ENCODE measurements at regions not wholly inside any gene's neighbourhood (a gene's known extent, or its start where the extent isn't known, plus 50 kb on each side); places are given as distances from the start of the nearest gene placed in this dataset.

DNA sequence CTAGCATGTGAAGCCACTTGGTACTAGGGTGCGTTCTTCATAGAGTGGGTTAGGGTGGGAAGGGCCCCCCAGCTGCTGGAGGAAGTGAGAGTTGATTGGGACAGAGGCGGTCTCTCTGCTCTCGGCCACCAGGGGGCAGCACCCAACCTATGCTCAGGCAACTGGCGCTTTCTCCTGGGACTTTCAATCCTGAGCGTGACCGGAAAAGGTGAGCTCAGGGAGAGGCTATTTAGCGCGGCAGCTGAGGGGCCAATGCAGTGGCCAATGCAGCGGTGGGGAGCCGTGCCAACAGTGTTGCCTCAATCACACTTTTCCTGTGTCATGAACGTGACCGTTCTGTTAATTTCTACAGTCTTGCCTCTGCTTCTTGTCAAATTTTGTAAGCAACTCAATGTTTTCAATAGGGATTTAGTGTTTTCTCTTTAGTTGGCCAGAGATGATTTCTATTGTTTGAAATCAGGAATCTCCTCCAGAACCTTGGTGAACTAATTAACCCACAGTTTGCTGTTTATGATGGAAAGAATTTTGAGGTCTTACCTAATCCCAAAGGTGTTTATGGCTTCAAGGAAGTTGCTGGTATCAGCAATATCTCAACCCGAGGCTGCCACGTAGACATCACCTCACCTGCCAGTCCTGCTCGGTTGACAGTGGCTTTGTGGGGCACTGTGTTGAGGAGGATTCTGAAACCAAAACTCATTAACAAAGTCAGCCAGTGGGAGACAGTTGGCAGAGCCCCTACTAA lies 67.9 kb upstream of the PDZD8 start (continued):
- no peak for TF ChIP-seq ZNF615 (CRISPR knock-in tag; IDR thresholded peaks at IDR 0.05; ENCODE audit: borderline replicate concordance)
- TF ChIP-seq, protein P1, sequence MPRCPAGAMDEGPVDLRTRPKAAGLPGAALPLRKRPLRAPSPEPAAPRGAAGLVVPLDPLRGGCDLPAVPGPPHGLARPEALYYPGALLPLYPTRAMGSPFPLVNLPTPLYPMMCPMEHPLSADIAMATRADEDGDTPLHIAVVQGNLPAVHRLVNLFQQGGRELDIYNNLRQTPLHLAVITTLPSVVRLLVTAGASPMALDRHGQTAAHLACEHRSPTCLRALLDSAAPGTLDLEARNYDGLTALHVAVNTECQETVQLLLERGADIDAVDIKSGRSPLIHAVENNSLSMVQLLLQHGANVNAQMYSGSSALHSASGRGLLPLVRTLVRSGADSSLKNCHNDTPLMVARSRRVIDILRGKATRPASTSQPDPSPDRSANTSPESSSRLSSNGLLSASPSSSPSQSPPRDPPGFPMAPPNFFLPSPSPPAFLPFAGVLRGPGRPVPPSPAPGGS (CRISPR knock-in tag; IDR thresholded peaks at IDR 0.05): no peak
- no peak for TF ChIP-seq ZNF317 (CRISPR knock-in tag; IDR thresholded peaks at IDR 0.05)
- TF ChIP-seq TEAD2 (CRISPR knock-in tag; IDR thresholded peaks at IDR 0.05): no peak
- TF ChIP-seq, protein P2, sequence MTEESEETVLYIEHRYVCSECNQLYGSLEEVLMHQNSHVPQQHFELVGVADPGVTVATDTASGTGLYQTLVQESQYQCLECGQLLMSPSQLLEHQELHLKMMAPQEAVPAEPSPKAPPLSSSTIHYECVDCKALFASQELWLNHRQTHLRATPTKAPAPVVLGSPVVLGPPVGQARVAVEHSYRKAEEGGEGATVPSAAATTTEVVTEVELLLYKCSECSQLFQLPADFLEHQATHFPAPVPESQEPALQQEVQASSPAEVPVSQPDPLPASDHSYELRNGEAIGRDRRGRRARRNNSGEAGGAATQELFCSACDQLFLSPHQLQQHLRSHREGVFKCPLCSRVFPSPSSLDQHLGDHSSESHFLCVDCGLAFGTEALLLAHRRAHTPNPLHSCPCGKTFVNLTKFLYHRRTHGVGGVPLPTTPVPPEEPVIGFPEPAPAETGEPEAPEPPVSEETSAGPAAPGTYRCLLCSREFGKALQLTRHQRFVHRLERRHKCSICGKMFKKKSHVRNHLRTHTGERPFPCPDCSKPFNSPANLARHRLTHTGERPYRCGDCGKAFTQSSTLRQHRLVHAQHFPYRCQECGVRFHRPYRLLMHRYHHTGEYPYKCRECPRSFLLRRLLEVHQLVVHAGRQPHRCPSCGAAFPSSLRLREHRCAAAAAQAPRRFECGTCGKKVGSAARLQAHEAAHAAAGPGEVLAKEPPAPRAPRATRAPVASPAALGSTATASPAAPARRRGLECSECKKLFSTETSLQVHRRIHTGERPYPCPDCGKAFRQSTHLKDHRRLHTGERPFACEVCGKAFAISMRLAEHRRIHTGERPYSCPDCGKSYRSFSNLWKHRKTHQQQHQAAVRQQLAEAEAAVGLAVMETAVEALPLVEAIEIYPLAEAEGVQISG (CRISPR knock-in tag; IDR thresholded peaks at IDR 0.05): peak; percentile 69
- TF ChIP-seq TMF1 (CRISPR knock-in tag; IDR thresholded peaks at IDR 0.05; ENCODE audit: low read depth): no peak
- TF ChIP-seq ZNF432 (CRISPR knock-in tag; IDR thresholded peaks at IDR 0.05; ENCODE audit: borderline replicate concordance): no peak
- no peak for TF ChIP-seq AHR (CRISPR knock-in tag; IDR thresholded peaks at IDR 0.05)
- TF ChIP-seq DNMT1 (CRISPR knock-in tag; IDR thresholded peaks at IDR 0.05): peak; percentile 71; the same call in 1 of the 2 replicates
- peak; percentile 50 for TF ChIP-seq SMC3 (IDR thresholded peaks at IDR 0.05; ENCODE audit: low read length)
- TF ChIP-seq, protein P3, sequence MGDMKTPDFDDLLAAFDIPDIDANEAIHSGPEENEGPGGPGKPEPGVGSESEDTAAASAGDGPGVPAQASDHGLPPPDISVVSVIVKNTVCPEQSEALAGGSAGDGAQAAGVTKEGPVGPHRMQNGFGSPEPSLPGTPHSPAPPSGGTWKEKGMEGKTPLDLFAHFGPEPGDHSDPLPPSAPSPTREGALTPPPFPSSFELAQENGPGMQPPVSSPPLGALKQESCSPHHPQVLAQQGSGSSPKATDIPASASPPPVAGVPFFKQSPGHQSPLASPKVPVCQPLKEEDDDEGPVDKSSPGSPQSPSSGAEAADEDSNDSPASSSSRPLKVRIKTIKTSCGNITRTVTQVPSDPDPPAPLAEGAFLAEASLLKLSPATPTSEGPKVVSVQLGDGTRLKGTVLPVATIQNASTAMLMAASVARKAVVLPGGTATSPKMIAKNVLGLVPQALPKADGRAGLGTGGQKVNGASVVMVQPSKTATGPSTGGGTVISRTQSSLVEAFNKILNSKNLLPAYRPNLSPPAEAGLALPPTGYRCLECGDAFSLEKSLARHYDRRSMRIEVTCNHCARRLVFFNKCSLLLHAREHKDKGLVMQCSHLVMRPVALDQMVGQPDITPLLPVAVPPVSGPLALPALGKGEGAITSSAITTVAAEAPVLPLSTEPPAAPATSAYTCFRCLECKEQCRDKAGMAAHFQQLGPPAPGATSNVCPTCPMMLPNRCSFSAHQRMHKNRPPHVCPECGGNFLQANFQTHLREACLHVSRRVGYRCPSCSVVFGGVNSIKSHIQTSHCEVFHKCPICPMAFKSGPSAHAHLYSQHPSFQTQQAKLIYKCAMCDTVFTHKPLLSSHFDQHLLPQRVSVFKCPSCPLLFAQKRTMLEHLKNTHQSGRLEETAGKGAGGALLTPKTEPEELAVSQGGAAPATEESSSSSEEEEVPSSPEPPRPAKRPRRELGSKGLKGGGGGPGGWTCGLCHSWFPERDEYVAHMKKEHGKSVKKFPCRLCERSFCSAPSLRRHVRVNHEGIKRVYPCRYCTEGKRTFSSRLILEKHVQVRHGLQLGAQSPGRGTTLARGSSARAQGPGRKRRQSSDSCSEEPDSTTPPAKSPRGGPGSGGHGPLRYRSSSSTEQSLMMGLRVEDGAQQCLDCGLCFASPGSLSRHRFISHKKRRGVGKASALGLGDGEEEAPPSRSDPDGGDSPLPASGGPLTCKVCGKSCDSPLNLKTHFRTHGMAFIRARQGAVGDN (CRISPR knock-in tag; IDR thresholded peaks at IDR 0.05): peak; percentile 38; the same call in 1 of the 2 replicates
- TF ChIP-seq, protein P4, sequence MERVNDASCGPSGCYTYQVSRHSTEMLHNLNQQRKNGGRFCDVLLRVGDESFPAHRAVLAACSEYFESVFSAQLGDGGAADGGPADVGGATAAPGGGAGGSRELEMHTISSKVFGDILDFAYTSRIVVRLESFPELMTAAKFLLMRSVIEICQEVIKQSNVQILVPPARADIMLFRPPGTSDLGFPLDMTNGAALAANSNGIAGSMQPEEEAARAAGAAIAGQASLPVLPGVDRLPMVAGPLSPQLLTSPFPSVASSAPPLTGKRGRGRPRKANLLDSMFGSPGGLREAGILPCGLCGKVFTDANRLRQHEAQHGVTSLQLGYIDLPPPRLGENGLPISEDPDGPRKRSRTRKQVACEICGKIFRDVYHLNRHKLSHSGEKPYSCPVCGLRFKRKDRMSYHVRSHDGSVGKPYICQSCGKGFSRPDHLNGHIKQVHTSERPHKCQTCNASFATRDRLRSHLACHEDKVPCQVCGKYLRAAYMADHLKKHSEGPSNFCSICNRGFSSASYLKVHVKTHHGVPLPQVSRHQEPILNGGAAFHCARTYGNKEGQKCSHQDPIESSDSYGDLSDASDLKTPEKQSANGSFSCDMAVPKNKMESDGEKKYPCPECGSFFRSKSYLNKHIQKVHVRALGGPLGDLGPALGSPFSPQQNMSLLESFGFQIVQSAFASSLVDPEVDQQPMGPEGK (CRISPR knock-in tag; IDR thresholded peaks at IDR 0.05): 0 out of 2 replicates have a peak, but pooled peaks have one; percentile 14
- TF ChIP-seq, protein P5, sequence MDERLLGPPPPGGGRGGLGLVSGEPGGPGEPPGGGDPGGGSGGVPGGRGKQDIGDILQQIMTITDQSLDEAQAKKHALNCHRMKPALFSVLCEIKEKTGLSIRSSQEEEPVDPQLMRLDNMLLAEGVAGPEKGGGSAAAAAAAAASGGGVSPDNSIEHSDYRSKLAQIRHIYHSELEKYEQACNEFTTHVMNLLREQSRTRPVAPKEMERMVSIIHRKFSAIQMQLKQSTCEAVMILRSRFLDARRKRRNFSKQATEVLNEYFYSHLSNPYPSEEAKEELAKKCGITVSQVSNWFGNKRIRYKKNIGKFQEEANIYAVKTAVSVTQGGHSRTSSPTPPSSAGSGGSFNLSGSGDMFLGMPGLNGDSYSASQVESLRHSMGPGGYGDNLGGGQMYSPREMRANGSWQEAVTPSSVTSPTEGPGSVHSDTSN (CRISPR knock-in tag; IDR thresholded peaks at IDR 0.05): no peak
- TF ChIP-seq, protein P6, sequence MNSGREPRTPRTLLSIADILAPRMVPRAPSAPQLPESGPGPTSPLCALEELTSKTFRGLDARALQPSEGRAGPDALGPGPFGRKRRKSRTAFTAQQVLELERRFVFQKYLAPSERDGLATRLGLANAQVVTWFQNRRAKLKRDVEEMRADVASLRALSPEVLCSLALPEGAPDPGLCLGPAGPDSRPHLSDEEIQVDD (CRISPR knock-in tag; IDR thresholded peaks at IDR 0.05; ENCODE audit: borderline replicate concordance): no peak
- TF ChIP-seq STAG1 (CRISPR knock-in tag; IDR thresholded peaks at IDR 0.05): peak; percentile 70
- peak; percentile 25; the same call in 1 of the 2 replicates for TF ChIP-seq ETV5 (CRISPR knock-in tag; IDR thresholded peaks at IDR 0.05; ENCODE audit: borderline replicate concordance)

All from HepG2 (cell line).